ENCODE measurements at regions not wholly inside any gene's neighbourhood (a gene's known extent, or its start where the extent isn't known, plus 50 kb on each side); places are given as distances from the start of the nearest gene placed in this dataset.

- TF ChIP-seq CTCF (IDR thresholded peaks at IDR 0.05) (no peak), EP300 (IDR thresholded peaks at IDR 0.05) (no peak), POLR2A (IDR thresholded peaks at IDR 0.05) (no peak)
- H3K27ac ChIP-seq, result no peak overlapping the region
- H3K4me1 ChIP-seq, result peaks cover 0 to 5% (median 0%) of the 10 kb centered on the region in 4 donors
- no peaks in the 10 kb centered on the region for H3K36me3 ChIP-seq
- no peaks in the 10 kb centered on the region for H3K9me3 ChIP-seq
- peaks cover 0 to 3% of the 10 kb centered on the region in 2 donors for H3K27me3 ChIP-seq
- no peak for DNase-seq (ENCODE audit: low spot score in 2 of 2)
- WGBS, 2 donors, result 87 to 88% methylated on average over 3 of the region's 3 CpGs
- no peak overlapping the region for H3K4me3 ChIP-seq
Measured at GRCh38 chr1:39147099-39148025, 57.1 kb upstream of the MACF1 start.

- Histone ChIP-seq H3K4me1 (peaks cover 0 to 14% (median 0%) of the 10 kb centered on the region in 4 donors), H3K27ac (no peak overlapping the region), H3K36me3 (no peaks in the 10 kb centered on the region), H3K9me3 (no peaks in the 10 kb centered on the region), H3K4me3 (no peak overlapping the region), H3K27me3 (peaks cover 0 to 3% of the 10 kb centered on the region in 2 donors)
- no peak for DNase-seq (ENCODE audit: low spot score in 2 of 2)
- TF ChIP-seq POLR2A (IDR thresholded peaks at IDR 0.05) (no peak), CTCF (IDR thresholded peaks at IDR 0.05) (no peak), EP300 (IDR thresholded peaks at IDR 0.05) (no peak)
- 93% methylated on average over 4 of the region's 4 CpGs for WGBS, 2 donors
Measured at GRCh38 chr1:39148942-39149341, 55.6 kb upstream of the MACF1 start.

- no peak for DNase-seq (ENCODE audit: low spot score in 2 of 2)
- H3K27me3 ChIP-seq, result peaks cover 0 to 3% of the 10 kb centered on the region in 2 donors
- no peak overlapping the region for H3K4me3 ChIP-seq
- H3K36me3 ChIP-seq, result no peaks in the 10 kb centered on the region
- TF ChIP-seq POLR2A (IDR thresholded peaks at IDR 0.05), result no peak
- TF ChIP-seq CTCF (IDR thresholded peaks at IDR 0.05), result no peak
- no peak for TF ChIP-seq EP300 (IDR thresholded peaks at IDR 0.05)
- H3K4me1 ChIP-seq, result peaks cover 0 to 20% (median 0%) of the 10 kb centered on the region in 4 donors
- no peaks in the 10 kb centered on the region for H3K9me3 ChIP-seq
- WGBS, 2 donors, result 76 to 87% methylated on average over 4 of the region's 4 CpGs
- H3K27ac ChIP-seq, result no peak overlapping the region
Measured at GRCh38 chr1:39149509-39149908, 55.0 kb upstream of the MACF1 start.

GRCh38 chr1:39150779-39151178 is 53.7 kb upstream of the MACF1 start:
- Histone ChIP-seq H3K4me3 (no peak overlapping the region), H3K27me3 (peaks cover 0 to 3% of the 10 kb centered on the region in 2 donors), H3K9me3 (no peaks in the 10 kb centered on the region), H3K27ac (no peak overlapping the region), H3K4me1 (peaks cover 0 to 32% (median 0%) of the 10 kb centered on the region in 4 donors), H3K36me3 (no peaks in the 10 kb centered on the region)
- no peak for DNase-seq (ENCODE audit: low spot score in 2 of 2)
- TF ChIP-seq POLR2A (IDR thresholded peaks at IDR 0.05) (no peak), EP300 (IDR thresholded peaks at IDR 0.05) (no peak), CTCF (IDR thresholded peaks at IDR 0.05) (no peak)
- WGBS, 2 donors, result 76 to 78% methylated on average over 2 of the region's 2 CpGs

GRCh38 chr1:39151267-39151666 is 53.2 kb upstream of the MACF1 start:
- no peaks in the 10 kb centered on the region for H3K9me3 ChIP-seq
- 83 to 84% methylated on average over 3 of the region's 3 CpGs for WGBS, 2 donors
- no peak for DNase-seq (ENCODE audit: low spot score in 2 of 2)
- no peak overlapping the region for H3K4me3 ChIP-seq
- TF ChIP-seq CTCF (IDR thresholded peaks at IDR 0.05) (no peak), POLR2A (IDR thresholded peaks at IDR 0.05) (no peak), EP300 (IDR thresholded peaks at IDR 0.05) (no peak)
- H3K27ac ChIP-seq, result no peak overlapping the region
- peaks cover 0 to 3% of the 10 kb centered on the region in 2 donors for H3K27me3 ChIP-seq
- no peaks in the 10 kb centered on the region for H3K36me3 ChIP-seq
- peaks cover 0 to 32% (median 0%) of the 10 kb centered on the region in 4 donors for H3K4me1 ChIP-seq
